Transverse colon (tissue), 4 donors: ENCODE measurements at regions not wholly inside any gene's neighbourhood (a gene's known extent, or its start where the extent isn't known, plus 50 kb on each side); places are given as distances from the start of the nearest gene placed in this dataset.

Experiments used
- CTCF ChIP-seq, 5 experiments: fragments of 200-600 bp in 3 of 5; fragments of 450-650 bp in 2 of 5; sonication (generic) in 3 of 5; IDR thresholded peaks; 1 replicate in 2 of 5; 2 replicates in 3 of 5; pipeline ENCODE4 v1.5.1; 2016 to 2017; ENCODE audit warnings: antibody characterized with exemption in 5 of 5, inconsistent platforms in 3 of 5, mild to moderate bottlenecking in 2 of 5, moderate library complexity in 1 of 5
- EP300 ChIP-seq: sonication (generic); formaldehyde crosslinking; IDR thresholded peaks from one replicate; pipeline ENCODE4 v1.6.1; 2017; ENCODE audit warnings: antibody characterized with exemption, low read depth
- POLR2A ChIP-seq: fragments of 450-650 bp; IDR thresholded peaks from one replicate; pipeline ENCODE4 v1.6.1; 2016; ENCODE audit warnings: antibody characterized with exemption, mild to moderate bottlenecking, moderate library complexity
- POLR2AphosphoS5 ChIP-seq, 3 donors: sonication (generic); formaldehyde crosslinking; IDR thresholded peaks; one replicate each; pipeline ENCODE4 v1.6.1; 2016; ENCODE audit warnings: antibody characterized with exemption in 3 of 3

GRCh38 chr10:100685331-100685730, 60.1 kb upstream of the PAX2 start:
- TF ChIP-seq CTCF (IDR thresholded peaks at IDR 0.05) = no peak
- no peak for TF ChIP-seq POLR2A
- no peak for TF ChIP-seq POLR2AphosphoS5 (IDR thresholded peaks at IDR 0.05)
- TF ChIP-seq EP300 = no peak
